ENCODE measurements at regions not wholly inside any gene's neighbourhood (a gene's known extent, or its start where the extent isn't known, plus 50 kb on each side); places are given as distances from the start of the nearest gene placed in this dataset.

DNA sequence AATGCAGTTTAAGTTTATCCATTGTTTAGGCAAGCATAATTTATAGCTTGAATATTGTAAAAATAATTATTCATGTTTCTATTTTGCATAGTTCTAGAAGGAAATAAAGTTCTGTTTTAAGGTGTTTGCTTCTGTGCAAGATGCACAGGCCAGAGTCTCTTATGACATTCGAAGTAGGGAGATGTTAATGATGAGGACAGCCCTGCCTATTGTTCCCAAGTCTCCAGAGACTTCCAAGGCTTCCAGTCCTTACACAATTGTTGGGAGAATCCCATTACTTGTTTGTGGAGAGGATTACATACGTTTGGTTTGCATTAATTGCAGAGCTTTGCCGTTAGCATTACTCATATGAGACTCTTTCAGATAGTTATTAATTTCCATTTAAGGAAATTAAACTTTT lies 96.2 kb upstream of the ANK2 start:
- TF ChIP-seq, protein P1, sequence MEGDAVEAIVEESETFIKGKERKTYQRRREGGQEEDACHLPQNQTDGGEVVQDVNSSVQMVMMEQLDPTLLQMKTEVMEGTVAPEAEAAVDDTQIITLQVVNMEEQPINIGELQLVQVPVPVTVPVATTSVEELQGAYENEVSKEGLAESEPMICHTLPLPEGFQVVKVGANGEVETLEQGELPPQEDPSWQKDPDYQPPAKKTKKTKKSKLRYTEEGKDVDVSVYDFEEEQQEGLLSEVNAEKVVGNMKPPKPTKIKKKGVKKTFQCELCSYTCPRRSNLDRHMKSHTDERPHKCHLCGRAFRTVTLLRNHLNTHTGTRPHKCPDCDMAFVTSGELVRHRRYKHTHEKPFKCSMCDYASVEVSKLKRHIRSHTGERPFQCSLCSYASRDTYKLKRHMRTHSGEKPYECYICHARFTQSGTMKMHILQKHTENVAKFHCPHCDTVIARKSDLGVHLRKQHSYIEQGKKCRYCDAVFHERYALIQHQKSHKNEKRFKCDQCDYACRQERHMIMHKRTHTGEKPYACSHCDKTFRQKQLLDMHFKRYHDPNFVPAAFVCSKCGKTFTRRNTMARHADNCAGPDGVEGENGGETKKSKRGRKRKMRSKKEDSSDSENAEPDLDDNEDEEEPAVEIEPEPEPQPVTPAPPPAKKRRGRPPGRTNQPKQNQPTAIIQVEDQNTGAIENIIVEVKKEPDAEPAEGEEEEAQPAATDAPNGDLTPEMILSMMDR (IDR thresholded peaks at IDR 0.05), result no peak
- Mint-ChIP-seq H3K9me3 (peaks cover 0 to 5% (median 3%) of the 10 kb centered on the region in 7 donors), H3K4me3 (no peak overlapping the region), H3K27me3 (ENCODE audit: low read depth in 3 of 3) (peaks cover 0 to 6% (median 0%) of the 10 kb centered on the region in 3 donors), H3K36me3 (no peaks in the 10 kb centered on the region), H3K4me1 (peaks cover 2% of the 10 kb centered on the region), H3K27ac (no peak overlapping the region)
- Histone ChIP-seq H3K9ac (ENCODE audit: insufficient read depth, low read length, poor library complexity, severe bottlenecking) (no peak overlapping the region), H3K4me3 (replicated peaks in 1 of 3; ENCODE audit: low read depth in 2 of 3, low read length in 3 of 3) (no peak overlapping the region), H3K27ac (ENCODE audit: low read depth in 1 of 2, low read length in 2 of 2) (no peak overlapping the region), H3K4me1 (ENCODE audit: control insufficient read depth in 1 of 2, insufficient read depth in 2 of 2, low read length in 2 of 2) (no peaks in the 10 kb centered on the region), H3K27me3 (ENCODE audit: control insufficient read depth in 2 of 2, insufficient read depth in 2 of 2, low read length in 2 of 2) (no peaks in the 10 kb centered on the region), H4K20me1 (ENCODE audit: insufficient read depth, low read length) (no peaks in the 10 kb centered on the region), H3K4me2 (replicated peaks; ENCODE audit: extremely low read depth, low read length, poor library complexity, severe bottlenecking) (no peak overlapping the region), H2AFZ (ENCODE audit: insufficient read depth, low read depth, low read length, poor library complexity, severe bottlenecking) (no peak overlapping the region), H3K79me2 (ENCODE audit: insufficient read depth, low read length) (no peaks in the 10 kb centered on the region), H3K9me3 (replicated peaks in 1 of 2; ENCODE audit: control insufficient read depth in 1 of 2, insufficient read depth in 1 of 2, low read length in 2 of 2) (no peaks in the 10 kb centered on the region), H3K36me3 (replicated peaks in 1 of 2; ENCODE audit: control insufficient read depth in 1 of 2, insufficient read depth in 2 of 2, low read length in 2 of 2) (no peaks in the 10 kb centered on the region)
- DNase-seq, result no peak
- no CpG with 5 or more reads among the region's 3 CpGs for WGBS (ENCODE audit: insufficient coverage)
- intact Hi-C loops (cut with micrococcal nuclease), result no loop called here

DNA sequence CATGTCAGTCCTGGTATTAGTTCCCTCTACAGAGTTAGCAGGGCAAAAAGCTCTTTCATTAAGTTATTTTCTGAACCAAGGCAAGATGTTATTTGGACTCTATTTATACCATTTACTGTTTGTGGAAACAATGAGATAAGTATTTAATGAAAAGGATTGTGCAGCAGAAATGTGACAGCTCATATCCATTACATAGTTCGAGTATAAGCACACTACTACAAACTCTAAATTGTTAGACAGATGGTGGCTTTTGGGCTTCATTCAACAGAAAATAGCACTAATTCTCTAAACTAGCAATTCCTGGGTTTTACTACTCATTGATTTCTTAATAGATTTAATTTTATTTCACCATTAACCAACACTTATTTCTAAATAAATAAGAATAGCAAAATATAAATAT lies 95.2 kb upstream of the ANK2 start:
- H2AFZ ChIP-seq (ENCODE audit: insufficient read depth, low read depth, low read length, poor library complexity, severe bottlenecking), result no peak overlapping the region
- H3K9ac ChIP-seq (ENCODE audit: insufficient read depth, low read length, poor library complexity, severe bottlenecking), result no peak overlapping the region
- TF ChIP-seq, protein P1 (IDR thresholded peaks at IDR 0.05), result no peak
- H4K20me1 ChIP-seq (ENCODE audit: insufficient read depth, low read length), result no peaks in the 10 kb centered on the region
- WGBS (ENCODE audit: insufficient coverage), result no CpG with 5 or more reads among the region's 1 CpG
- H3K27ac Mint-ChIP-seq, result no peak overlapping the region
- no peaks in the 10 kb centered on the region for H3K79me2 ChIP-seq (ENCODE audit: insufficient read depth, low read length)
- H3K36me3 ChIP-seq (replicated peaks in 1 of 2; ENCODE audit: control insufficient read depth in 1 of 2, insufficient read depth in 2 of 2, low read length in 2 of 2), result no peaks in the 10 kb centered on the region
- no peaks in the 10 kb centered on the region for H3K36me3 Mint-ChIP-seq
- no peaks in the 10 kb centered on the region for H3K27me3 ChIP-seq (ENCODE audit: control insufficient read depth in 2 of 2, insufficient read depth in 2 of 2, low read length in 2 of 2)
- peaks cover 2% of the 10 kb centered on the region for H3K4me1 Mint-ChIP-seq
- H3K27me3 Mint-ChIP-seq (ENCODE audit: low read depth in 3 of 3), result peaks cover 0 to 6% (median 0%) of the 10 kb centered on the region in 3 donors
- peaks cover 0 to 8% (median 4%) of the 10 kb centered on the region in 7 donors for H3K9me3 Mint-ChIP-seq
- no peak overlapping the region for H3K4me3 Mint-ChIP-seq
- intact Hi-C loops (cut with micrococcal nuclease), result no loop called here
- H3K9me3 ChIP-seq (replicated peaks in 1 of 2; ENCODE audit: control insufficient read depth in 1 of 2, insufficient read depth in 1 of 2, low read length in 2 of 2), result no peaks in the 10 kb centered on the region
- H3K27ac ChIP-seq (ENCODE audit: low read depth in 1 of 2, low read length in 2 of 2), result no peak overlapping the region
- DNase-seq, result no peak
- H3K4me1 ChIP-seq (ENCODE audit: control insufficient read depth in 1 of 2, insufficient read depth in 2 of 2, low read length in 2 of 2), result no peaks in the 10 kb centered on the region
- no peak overlapping the region for H3K4me3 ChIP-seq (replicated peaks in 1 of 3; ENCODE audit: low read depth in 2 of 3, low read length in 3 of 3)
- H3K4me2 ChIP-seq (replicated peaks; ENCODE audit: extremely low read depth, low read length, poor library complexity, severe bottlenecking), result no peak overlapping the region

Data from CD14-positive monocyte (primary cell).